ENCODE measurements at regions not wholly inside any gene's neighbourhood (a gene's known extent, or its start where the extent isn't known, plus 50 kb on each side); places are given as distances from the start of the nearest gene placed in this dataset.

- no peak for TF ChIP-seq CTCF (IDR thresholded peaks at IDR 0.05)
- TF ChIP-seq POLR2A (IDR thresholded peaks at IDR 0.05): no peak
Measured at GRCh38 chrX:149199734-149200133, 305.4 kb downstream of the IDS start.

Data from esophagus squamous epithelium (tissue), 4 donors.